HS-27A (cell line): ENCODE measurements at regions not wholly inside any gene's neighbourhood (a gene's known extent, or its start where the extent isn't known, plus 50 kb on each side); places are given as distances from the start of the nearest gene placed in this dataset.
"Not testable (repeated sequence)": the region's sequence is repeated elsewhere in the genome, so short reads cannot be mapped to it uniquely, and the experiment has no call there.

ENCODE experiments used
- DNase-seq: peaks from one replicate; pipeline ENCODE4 v3.0.0-alpha.2; 2012; ENCODE audit warnings: low read depth, missing footprints

DNA sequence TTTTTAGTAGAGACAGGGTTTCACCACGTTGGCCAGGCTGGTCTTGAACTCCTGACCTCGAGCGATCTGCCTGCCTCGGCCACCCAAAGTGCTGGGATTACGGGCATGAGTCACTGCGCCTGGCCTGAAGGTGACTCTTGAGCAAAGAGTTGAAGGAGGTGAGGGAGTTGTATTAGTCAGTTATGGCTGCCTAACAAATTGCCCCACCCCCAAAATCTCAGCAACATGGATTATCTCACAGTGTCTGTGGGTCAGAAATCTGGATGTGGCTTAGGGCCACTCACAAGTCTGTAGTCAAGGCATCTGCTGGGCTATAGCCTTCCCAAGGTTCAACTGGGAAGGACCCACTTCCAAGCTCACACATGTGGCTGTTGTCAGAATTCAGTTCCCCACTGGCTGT lies 52.8 kb upstream of the ADGRE5 start:
- DNase-seq: no peak

DNA sequence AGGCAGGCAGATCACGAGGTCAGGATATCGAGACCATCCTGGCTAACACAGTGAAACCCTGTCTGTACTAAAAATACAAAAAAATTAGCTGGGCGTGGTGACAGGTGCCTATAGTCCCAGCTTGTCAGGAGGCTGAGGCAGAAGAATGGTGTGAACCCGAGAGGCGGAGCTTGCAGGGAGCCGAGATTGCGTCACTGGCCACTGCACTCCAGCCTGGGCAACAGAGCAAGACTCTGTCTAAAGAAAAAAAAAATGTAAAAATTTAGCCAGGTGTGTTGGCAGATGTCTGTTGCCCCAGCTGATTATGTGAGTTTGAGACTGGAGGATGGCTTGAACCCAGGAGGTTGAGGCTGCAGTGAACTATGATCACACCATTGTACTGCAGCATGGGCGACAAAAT lies 54.2 kb upstream of the ADGRE5 start:
- DNase-seq: not testable (repeated sequence)

DNA sequence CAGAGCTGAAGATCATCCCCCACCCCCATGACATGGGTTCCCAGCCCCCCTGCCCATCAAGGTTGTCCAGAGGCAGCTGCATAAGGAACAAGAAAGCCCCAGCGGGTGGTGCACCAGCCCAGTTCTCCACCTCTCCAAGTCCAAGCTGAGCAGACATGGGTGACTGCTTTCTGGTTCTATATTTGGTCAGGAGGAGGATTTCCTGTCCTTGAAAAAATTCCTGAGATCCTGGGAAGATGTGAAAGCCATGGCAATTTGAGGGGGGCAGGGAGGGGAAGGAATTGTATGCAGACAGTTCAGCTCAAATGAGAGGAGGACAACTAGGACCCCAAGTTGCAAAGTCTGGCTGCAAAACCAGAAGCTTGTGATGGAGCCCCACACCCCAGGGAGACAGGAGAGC lies 55.4 kb upstream of the ADGRE5 start:
- DNase-seq: no peak

DNA sequence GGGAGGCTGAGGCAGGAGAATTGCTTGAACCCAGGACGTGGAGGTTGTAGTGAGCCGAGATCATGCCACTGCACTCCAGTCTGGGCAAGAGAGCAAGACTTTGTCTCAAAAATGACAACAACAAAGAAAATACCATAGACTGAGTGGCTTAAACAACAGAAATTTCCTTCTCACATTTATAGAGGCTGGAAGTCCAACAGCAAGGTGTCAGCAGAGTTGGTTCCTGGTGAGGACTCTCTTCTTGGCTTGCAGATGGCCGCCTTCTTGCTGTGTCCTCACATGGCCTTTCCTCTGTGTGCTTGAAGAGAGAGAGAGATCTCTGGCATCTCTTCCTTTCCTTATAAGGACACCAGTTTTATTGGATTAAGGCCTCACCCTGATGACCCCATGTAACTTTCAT lies 56.1 kb upstream of the ADGRE5 start:
- DNase-seq: no peak

DNA sequence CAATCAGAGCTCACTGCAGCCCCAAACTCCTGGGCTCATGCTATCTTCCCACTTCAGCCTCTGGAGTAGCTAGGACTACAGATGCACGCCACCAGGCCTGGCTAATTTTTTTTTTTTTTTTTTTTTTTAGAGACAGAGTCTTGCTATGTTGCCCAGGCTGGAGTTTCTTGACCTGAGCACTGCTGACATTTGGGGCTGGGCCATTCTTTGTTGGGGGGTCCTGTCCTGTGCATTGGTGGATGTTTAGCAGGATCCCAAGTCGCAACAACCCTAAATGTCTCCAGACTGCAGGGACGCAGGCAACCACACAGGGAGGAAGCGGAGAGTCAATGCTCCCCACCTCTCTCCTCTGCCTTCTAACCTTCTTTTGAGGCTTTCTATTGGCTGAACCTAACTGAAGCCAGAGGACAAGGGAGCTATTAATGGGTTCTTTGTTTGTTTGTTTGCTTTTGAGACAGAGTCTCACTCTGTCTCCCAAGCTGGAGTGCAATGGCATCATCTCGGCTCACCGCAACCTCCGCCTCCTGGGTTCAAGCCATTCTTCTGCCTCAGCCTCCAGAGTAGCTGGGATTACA lies 58.3 kb upstream of the ADGRE5 start:
- DNase-seq: no peak

DNA sequence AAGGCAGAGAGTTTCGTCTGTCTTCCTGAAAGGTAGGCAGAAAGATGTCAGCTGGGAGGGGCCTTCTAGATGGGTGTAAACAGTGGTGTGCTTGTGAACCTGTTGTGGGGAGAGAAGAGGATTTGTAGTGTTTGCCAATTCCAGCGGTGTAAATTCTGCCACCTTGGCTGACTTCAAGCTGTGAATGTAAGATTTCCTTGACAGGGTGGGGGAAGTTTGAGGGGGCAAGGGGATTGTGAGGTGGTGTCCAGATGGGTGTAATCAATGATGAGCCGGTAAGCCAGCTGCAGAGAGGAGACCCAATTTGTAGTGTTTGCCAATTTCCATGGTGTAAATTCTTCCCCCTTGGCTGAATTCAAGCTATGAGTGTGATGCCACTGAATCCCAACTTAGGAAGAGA lies 61.0 kb upstream of the ADGRE5 start:
- no peak for DNase-seq

DNA sequence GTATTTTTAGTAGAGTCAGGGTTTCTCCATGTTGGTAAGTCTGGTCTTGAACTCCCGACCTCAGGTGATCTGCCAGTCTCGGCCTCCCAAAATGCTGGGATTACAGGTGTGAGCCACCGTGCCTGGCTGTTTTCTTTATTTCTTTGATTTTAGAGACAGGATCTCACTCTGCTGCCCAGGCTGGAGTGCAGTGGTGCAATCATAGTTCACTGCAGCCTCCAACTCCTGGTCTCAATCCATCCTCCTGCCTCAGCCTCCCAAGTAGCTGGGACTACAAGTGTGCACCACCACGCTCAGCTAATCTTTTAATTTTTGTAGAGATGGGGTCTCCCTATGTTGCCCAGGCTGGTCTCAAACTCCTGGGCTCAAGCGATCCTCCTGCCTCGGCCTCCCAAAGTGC lies 61.5 kb upstream of the ADGRE5 start:
- DNase-seq: not testable (repeated sequence)

DNA sequence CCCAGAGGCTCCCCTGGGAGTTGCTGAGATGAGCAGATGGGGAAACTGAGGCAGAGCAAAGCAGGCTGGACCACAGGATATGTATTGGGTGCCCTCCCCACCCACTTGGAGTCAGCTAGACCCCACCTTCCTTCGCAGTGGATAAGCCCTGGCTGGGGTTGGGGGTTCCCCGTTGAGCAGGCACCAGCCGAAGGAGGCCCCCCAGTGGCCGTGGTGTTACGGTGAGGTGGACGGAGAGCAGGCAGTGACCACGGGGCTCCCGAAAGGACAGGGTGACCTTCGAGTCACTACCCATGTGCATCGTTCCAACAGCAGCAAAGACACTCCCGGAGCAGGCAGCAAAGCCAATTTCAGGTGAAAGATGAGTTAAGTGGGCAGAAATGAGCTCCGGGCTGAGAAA lies 62.4 kb upstream of the ADGRE5 start:
- no peak for DNase-seq

DNA sequence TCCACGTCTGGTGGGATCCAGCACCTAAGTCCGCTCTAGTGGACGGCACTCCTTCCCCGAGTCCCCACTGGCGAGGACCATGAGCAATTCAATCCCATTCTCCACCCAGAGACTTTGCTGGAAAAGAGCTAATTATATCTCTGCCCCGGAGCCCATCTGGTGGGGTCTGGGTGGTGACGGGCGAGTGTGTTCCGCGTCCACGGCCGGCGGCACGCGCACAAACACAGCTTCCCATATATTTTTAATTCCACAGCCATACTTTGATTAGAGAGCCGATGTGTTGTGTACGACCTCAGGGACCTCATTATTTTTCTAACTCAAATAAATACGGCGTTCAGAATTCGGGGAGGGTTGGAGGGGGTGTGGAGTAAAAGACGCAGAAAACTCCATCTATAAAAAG lies 64.1 kb upstream of the ADGRE5 start:
- no peak for DNase-seq

DNA sequence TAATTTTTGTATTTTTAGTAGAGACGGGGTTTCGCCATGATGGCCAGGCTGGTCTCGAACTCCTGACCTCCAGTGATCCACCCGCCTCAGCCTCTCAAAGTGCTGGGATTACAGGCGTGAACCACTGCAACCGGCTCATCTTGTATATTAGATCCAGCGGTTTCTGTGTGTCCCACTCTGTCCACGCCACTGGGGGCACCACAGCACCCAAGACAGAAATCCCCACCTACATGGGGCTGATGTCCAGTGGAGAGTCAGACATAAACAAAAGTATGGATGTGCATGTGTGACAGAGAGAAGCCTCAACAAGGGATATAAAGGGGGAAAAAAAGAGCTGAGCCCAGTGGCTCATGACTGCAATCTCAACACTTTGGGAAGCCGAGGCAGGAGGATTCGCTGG lies 65.8 kb upstream of the ADGRE5 start:
- no peak for DNase-seq

DNA sequence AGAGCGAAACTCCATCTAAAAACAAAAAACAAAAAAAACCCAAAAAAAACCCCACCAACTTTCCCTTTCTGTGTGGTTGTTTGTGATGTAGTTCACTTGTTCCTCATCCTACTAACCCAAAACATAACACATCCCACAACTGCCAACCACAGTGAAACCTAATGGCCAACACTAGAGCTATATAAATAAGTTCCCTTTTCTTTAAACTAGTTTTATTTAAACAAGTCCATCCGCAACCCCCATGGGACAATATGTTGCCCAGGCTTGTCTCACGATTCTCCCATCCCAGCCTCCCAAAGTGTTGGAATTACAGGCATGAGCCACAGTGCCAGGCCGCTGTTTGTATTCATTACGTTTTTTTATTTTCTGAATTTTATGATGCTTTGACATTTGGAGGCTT lies 71.2 kb upstream of the ADGRE5 start:
- no peak for DNase-seq

DNA sequence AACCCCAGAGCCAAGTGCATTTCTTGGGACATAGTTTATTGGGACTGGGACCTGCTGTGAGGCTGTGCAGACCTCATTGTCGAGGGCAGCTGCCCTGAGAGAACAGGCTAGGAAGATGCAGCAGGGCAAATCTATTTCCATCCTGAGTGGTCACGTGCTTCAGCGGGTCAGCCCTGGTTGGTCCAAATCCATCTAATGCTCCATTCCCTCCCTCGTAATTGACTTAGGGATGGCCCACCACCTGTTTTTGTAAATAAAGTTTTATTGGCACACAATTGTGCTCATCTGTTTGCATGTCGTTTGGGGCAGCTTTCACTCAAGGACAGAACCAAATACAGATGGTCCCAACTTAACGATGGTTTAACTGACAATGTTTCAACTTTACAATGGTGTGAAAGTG lies 75.5 kb upstream of the ADGRE5 start:
- DNase-seq: no peak

DNA sequence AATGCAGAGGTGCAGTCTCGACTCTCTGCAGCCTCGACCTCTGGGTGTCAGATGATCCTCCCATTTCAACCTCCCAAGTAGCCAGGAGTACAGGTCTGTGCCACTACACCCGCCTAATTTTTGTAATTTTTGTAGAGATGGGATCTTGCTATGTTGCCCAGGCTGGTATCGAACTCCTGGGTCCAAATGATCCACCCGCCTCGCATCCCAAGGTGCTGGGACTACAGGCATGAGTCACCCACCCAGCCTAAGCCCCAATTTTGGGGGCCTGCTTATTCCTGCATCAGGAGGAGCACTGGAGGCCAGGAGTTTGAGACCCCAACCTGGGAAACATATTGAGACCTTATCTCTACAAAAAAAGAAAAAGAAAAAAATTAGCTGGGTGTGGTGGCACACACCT lies 80.1 kb upstream of the ADGRE5 start:
- DNase-seq: no peak

DNA sequence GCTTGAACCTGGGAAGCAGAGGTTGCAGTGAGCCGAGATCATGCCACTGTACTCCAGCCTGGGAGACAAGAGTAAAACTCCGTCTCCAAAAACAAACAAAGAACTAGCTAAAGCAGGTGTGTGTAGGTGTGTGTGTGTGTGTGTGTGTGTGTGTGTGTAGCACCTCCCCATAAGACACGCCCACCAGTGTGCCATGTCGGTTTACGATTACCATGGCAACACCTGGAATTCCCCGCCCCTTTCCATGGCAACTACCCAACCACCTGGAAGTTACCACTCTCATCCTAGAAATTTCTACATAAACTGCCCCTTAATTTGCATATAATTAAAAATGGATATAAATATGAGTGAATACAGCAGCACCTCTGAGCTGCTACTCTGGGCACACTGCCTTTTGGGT lies 80.9 kb upstream of the ADGRE5 start:
- no peak for DNase-seq

DNA sequence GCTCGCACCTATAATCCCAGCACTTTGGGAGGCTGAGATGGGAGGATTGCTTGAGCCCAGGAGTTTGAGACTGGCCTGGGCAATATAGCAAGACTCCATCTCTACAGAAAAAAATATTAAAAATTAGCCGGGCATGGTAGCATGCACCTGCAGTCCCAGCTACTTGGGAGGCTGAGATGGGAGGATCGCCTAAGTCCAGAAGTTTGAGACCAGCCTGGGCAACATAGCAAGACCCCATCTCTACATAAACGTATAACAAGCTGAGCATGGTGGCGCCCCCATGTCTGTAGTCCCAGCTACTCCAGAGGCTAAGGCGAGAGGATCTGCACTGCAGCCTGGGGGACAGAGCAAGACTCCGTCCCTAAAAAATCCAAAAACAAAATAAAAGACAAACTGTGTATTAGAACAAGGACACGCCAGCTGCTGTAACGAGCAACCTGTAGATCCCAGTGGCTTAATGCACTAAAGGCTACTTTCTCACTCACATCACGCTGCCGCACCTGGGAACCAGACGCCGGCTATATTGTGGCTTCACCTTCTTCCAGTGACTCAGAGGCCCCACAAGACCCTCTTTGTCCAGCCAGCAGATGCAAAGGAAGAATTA lies 81.9 kb upstream of the ADGRE5 start:
- not testable (repeated sequence) for DNase-seq

DNA sequence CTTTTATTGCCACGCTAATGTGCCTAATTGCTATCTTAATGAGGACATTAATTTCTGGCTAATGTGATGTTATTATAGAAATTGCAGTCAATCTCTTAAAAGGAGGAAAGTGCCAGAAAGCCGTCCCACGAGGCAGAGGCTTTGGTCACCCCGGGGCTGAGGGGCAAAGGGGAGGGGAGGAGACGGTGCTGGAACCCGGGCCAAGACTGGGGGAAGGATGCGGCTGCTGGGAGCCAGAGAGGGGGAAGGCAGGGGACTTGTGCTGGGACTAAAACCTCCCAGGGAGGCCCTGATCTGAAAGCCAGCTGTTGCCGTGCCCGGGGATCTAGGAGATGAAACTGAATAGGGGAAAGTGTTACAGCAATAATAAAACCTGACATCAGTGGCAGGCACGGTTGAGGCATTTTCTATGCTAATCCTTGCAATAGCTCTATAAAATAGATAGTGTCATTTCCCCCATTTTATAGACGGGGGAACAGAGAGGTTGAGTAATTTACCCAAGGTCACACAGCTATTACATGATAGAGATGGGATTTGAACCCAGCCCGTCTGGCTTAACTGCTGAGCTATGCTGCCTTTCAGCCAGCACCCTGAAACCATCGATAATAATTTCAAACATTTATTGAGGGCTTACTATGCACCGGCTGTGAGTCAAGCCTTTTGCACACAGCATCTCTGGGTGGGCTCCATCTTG lies 83.2 kb upstream of the ADGRE5 start:
- DNase-seq: not testable (repeated sequence)

DNA sequence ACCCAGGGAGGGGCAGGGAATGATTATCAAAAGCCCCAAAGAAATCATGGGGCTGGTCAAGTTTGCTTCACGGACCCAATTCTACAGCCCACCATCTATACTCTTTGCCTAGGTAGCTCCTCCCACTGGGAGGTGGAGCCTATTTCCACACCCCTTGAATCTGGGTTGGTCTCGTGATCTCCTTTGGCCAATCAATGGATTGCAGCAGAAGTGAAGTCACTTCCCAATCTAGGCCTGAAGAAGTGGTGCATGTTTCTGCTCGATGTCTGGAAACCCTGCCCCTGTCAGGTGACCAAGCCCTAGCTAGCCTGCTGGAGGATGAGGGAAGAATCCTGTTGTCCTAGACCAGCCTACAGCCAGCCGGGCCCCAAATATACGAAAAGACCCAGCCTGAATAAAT lies 86.3 kb upstream of the ADGRE5 start:
- DNase-seq: not testable (repeated sequence)

DNA sequence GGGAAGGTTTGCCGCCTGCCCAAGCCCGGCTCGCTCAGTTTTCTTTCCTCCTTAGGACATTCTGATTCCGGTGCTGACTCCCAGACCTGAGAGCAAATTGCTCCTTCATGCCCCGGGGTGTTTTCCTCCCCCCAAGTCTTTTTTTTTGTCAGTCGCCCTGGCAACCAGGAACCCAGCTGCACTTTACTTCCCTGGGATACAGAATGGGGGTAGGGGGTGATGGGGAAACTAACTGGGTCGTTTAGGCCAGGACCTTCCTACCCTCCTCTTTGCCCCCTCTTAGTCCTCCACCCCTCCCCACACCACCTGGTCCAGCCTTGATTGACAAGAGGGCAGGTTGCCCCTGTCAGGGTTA lies 87.5 kb upstream of the ADGRE5 start:
- not testable (repeated sequence) for DNase-seq

DNA sequence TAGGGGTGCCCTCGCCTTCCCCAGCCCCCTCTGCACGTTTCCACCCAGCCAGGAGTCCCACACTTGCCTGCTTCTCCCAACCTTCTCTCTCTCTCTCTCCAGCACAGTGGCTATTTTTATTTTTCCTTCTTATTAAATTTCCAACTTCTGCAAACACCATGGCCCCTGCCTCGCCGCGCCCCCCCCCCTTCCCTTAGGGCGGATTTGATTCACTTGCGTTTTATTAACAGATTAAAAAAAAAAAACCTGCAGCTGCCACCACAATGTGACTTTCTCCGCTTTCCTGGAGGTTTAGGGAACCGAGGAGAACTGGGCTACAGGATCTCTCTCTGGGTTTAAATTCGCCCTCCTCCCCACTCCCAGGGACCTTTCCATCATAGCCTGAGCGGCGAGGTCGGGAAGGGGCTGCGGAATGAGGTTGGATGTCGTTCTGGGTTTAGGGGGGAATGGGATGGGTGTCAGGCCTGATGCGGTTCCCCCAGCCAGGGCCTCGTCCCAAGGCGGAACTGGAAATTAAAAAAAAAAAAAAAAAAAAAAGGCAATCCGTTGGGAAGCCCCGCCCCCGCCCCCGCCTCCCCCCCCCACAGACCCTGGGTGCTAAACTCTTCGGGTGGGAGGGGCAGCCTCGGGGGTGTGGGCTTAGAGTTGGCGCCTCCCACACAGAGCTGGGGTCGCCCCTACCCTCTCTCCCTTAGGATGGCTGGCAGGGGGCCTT lies 87.3 kb upstream of the ADGRL1 start:
- DNase-seq: not testable (repeated sequence)

DNA sequence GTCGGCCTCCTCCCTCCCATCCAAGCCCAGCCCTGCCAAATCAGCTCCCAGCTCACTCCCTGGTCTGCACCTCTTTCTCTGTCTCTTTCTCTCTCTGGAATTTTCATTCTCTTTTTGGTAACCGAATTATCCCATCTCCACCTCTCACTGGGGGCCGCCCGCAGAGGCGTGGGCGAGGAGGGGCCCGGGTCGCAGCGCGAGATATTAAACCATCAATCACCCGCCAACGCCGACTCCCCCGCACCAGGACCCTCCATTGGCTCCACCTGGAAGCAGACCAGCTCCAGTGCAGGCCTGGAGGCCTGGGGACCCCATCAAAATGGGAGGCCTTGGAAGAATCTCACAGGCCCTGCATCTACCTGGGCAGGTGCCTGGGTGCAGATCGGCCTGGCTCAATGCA lies 83.8 kb upstream of the ADGRL1 start:
- not testable (repeated sequence) for DNase-seq

DNA sequence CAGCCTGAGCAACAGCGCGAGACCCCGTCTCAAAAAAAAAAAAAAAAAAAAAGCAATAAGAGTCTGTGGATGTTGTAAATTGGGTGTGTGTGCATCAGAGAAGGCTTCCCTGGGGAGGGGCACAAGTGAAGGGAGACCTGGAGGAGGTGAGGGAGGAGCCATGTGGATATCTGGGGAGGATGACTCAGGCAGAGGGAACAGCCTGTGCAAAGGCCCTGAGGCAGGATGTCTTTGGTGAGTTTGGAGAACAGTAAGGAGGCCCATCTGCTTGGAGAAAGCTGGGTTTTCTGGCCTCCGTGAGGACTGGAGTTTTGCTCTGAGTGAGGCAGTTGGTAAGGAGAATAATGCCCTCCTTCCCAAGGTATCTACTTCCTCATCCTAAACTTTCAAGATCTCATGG lies 81.9 kb upstream of the ADGRL1 start:
- DNase-seq: not testable (repeated sequence)

DNA sequence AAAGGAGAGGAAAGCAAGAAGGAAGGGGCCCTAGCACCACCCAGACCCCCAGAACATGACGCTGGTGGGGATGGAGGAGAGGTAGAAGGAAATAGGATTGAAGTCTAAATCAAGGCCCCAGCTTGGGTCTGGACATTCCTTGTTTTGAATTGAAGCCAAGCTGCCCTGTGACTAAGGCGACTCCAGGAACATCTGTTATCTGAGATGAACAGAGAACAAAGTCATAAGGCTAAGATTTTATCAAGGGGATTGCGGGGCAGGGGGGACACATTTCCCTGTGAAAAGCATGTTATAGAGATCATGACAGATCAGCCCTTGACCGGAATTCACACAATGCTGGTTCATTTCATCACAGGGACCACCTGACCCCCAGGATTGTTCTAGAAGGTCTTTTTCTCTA lies 80.6 kb upstream of the ADGRL1 start:
- DNase-seq: not testable (repeated sequence)

DNA sequence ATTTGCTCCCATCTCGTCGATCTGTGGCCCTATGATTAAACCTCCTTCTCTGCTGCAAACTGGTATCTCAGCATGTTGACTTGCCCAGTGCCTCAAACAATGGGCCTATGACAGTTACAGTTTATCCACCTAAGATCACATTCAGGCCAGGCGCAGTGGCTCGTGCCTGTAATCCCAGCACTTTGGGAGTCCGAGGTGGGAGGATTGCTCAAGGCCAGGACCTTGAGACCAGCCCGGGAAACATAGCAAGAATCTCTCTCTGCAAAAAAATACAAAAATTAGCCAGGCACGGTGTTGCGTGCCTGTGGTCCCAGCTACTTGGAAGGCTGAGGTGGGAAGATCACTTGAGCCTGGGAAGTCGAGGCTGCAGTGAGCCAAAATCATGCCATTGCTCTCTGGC lies 79.8 kb upstream of the ADGRL1 start:
- DNase-seq: not testable (repeated sequence)
